Loucy (cell line): ENCODE measurements at regions not wholly inside any gene's neighbourhood (a gene's known extent, or its start where the extent isn't known, plus 50 kb on each side); places are given as distances from the start of the nearest gene placed in this dataset.

Source experiments
- H2AFZ ChIP-seq: fragments of 200-600 bp; sonication (generic); 2 replicates; pipeline ENCODE4 v1.6.0; 2016; ENCODE audit warnings: antibody characterized with exemption, mild to moderate bottlenecking, low read length, moderate library complexity
- H3F3A ChIP-seq: fragments of 200-600 bp; 2 replicates; pipeline ENCODE4 v1.6.0; 2016; ENCODE audit warnings: antibody characterized with exemption, low read depth, mild to moderate bottlenecking
- H3K27me3 ChIP-seq: fragments of 200-600 bp; sonication (generic); 2 replicates; pipeline ENCODE4 v1.6.1; 2014; ENCODE audit warnings: low read length, mild to moderate bottlenecking; ENCODE audit not compliant: insufficient read depth, poor library complexity, severe bottlenecking
- H3K36me3 ChIP-seq: fragments of 200-600 bp; sonication (generic); 2 replicates; pipeline ENCODE4 v1.6.1; 2016; ENCODE audit warnings: low read length; ENCODE audit not compliant: insufficient read depth
- H3K4me1 ChIP-seq: fragments of 200-600 bp; sonication (generic); 2 replicates; pipeline ENCODE4 v1.5.1; 2014; ENCODE audit warnings: low read length, mild to moderate bottlenecking; ENCODE audit not compliant: insufficient read depth, poor library complexity, severe bottlenecking
- H3K4me2 ChIP-seq: fragments of 200-600 bp; sonication (generic); 2 replicates; pipeline ENCODE4 v1.6.0; 2014; ENCODE audit warnings: antibody characterized with exemption, low read length, low read depth, mild to moderate bottlenecking; ENCODE audit not compliant: poor library complexity, severe bottlenecking
- H3K4me3 ChIP-seq: fragments of 200-600 bp; sonication (generic); 2 replicates; pipeline ENCODE4 v1.5.1; 2014; ENCODE audit warnings: low read length, mild to moderate bottlenecking, mixed read lengths; ENCODE audit not compliant: poor library complexity, severe bottlenecking
- H3K79me2 ChIP-seq: fragments of 200-600 bp; sonication (generic); 2 replicates; pipeline ENCODE4 v1.6.1; 2014; ENCODE audit warnings: low read length; ENCODE audit not compliant: insufficient read depth
- H3K9ac ChIP-seq: fragments of 200-600 bp; sonication (generic); 2 replicates; pipeline ENCODE4 v1.6.0; 2014; ENCODE audit warnings: mild to moderate bottlenecking, low read depth, low read length, moderate library complexity; ENCODE audit not compliant: poor library complexity, severe bottlenecking
- H3K9me2 ChIP-seq: fragments of 200-600 bp; sonication (generic); replicated peaks from 2 replicates; pipeline ENCODE4 v1.6.1; 2016; ENCODE audit warnings: low read depth, low read length, mixed read lengths
- H3K9me3 ChIP-seq: fragments of 200-600 bp; sonication (generic); 2 replicates; pipeline ENCODE4 v1.6.1; 2014; ENCODE audit warnings: mild to moderate bottlenecking, antibody characterized with exemption, low read length, low read depth; ENCODE audit not compliant: insufficient read depth
- H4K20me1 ChIP-seq: fragments of 200-600 bp; sonication (generic); 2 replicates; pipeline ENCODE4 v1.6.0; 2014; ENCODE audit warnings: antibody characterized with exemption, low read length, mild to moderate bottlenecking; ENCODE audit not compliant: insufficient read depth, poor library complexity, severe bottlenecking
- CTCF ChIP-seq: fragments of 200-600 bp; sonication (generic); conservative IDR thresholded peaks from 2 replicates; pipeline ENCODE4 v1.5.1; 2014; ENCODE audit warnings: mild to moderate bottlenecking, antibody characterized with exemption, low read length
- EZH2phosphoT487 ChIP-seq: fragments of 200-600 bp; IDR thresholded peaks from 2 replicates; pipeline ENCODE4 v1.6.1; 2018; ENCODE audit warnings: antibody characterized with exemption, mild to moderate bottlenecking, moderate library complexity, borderline replicate concordance

GRCh38 chr6:93554018-93554417 is 134.7 kb upstream of the EPHA7 start:
- Histone ChIP-seq H3K4me1 (peaks cover 8% of the 10 kb centered on the region), H4K20me1 (no peaks in the 10 kb centered on the region), H3F3A (no peaks in the 10 kb centered on the region), H3K9me2 (no peaks in the 10 kb centered on the region), H3K79me2 (no peaks in the 10 kb centered on the region), H2AFZ (no peak overlapping the region), H3K36me3 (no peaks in the 10 kb centered on the region), H3K4me3 (no peak overlapping the region), H3K4me2 (no peak overlapping the region), H3K27me3 (no peaks in the 10 kb centered on the region), H3K9me3 (no peaks in the 10 kb centered on the region), H3K9ac (no peak overlapping the region)
- TF ChIP-seq CTCF (no peak), EZH2phosphoT487 (no peak)

DNA sequence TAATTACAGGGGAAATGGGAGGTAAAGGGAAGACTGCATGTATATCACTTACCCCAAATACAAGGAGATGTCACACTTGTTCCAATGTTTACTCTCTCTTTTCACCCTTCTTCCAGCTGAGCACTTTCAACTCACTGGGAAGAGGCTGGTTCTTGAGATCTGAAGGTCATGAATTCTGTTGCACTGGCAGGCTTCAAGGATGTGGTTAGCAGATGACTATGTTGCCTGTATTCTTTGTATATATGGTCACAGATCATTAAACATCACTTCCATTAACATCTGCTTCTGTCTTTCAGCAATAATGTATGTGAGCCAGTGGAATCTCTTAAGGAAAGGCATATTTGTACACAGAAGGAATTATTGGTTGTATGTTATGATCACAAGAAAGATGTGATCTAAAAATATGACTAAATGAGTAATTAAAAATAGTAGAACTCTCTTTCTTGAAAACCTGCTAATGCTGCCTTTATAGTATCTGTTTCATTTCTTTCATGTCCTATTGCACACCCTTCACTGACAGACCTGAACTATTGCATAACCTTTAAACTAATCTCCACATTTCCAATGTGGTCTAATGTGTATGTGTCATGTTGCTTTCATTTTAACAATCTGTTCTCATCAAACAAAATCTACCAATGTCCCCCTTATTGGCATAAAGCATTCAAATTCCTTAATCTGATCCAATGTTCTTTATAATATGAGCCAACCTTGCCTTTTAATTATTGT is 131.4 kb upstream of the EPHA7 start:
- H3F3A ChIP-seq, result no peaks in the 10 kb centered on the region
- H3K9me2 ChIP-seq, result no peaks in the 10 kb centered on the region
- H3K27me3 ChIP-seq, result no peaks in the 10 kb centered on the region
- no peaks in the 10 kb centered on the region for H3K79me2 ChIP-seq
- H3K4me1 ChIP-seq, result peaks cover 8% of the 10 kb centered on the region
- H3K36me3 ChIP-seq, result no peaks in the 10 kb centered on the region
- H3K9ac ChIP-seq, result no peak overlapping the region
- TF ChIP-seq CTCF, result no peak
- TF ChIP-seq EZH2phosphoT487, result no peak
- peak overlapping the region; percentile 22 for H3K4me2 ChIP-seq
- no peaks in the 10 kb centered on the region for H3K9me3 ChIP-seq
- H2AFZ ChIP-seq, result no peak overlapping the region
- no peaks in the 10 kb centered on the region for H4K20me1 ChIP-seq
- H3K4me3 ChIP-seq, result no peak overlapping the region

DNA sequence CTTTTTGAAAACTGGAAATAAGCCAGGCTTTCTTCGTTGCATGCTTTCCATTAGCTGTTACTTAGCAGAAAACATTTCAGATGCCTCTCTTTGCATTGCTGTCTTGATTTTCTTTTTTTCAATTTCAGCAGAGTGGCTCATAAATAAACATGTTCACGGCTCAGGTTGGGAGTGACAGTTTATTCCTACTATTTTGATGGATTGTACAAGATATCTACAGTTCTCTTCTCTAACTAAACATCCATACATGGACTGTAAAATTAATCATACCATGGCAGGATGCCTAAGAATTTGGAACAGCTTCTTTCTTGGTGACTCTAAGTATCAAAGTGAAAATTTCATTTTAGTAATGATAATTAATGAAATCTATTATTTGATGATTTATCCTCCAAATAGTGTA is 130.5 kb upstream of the EPHA7 start:
- H3K27me3 ChIP-seq, result no peaks in the 10 kb centered on the region
- H3K36me3 ChIP-seq, result no peaks in the 10 kb centered on the region
- H3K4me1 ChIP-seq, result peaks cover 8% of the 10 kb centered on the region
- H2AFZ ChIP-seq, result no peak overlapping the region
- H3F3A ChIP-seq, result no peaks in the 10 kb centered on the region
- H3K79me2 ChIP-seq, result no peaks in the 10 kb centered on the region
- H3K4me3 ChIP-seq, result no peak overlapping the region
- H4K20me1 ChIP-seq, result no peaks in the 10 kb centered on the region
- H3K9me2 ChIP-seq, result no peaks in the 10 kb centered on the region
- H3K4me2 ChIP-seq, result peak overlapping the region; percentile 22
- TF ChIP-seq CTCF (no peak), EZH2phosphoT487 (no peak)
- no peaks in the 10 kb centered on the region for H3K9me3 ChIP-seq
- H3K9ac ChIP-seq, result no peak overlapping the region
